GM12865 (cell line): ENCODE measurements at regions not wholly inside any gene's neighbourhood (a gene's known extent, or its start where the extent isn't known, plus 50 kb on each side); places are given as distances from the start of the nearest gene placed in this dataset.
"Not testable (repeated sequence)": the region's sequence is repeated elsewhere in the genome, so short reads cannot be mapped to it uniquely, and the experiment has no call there.

Experiments
- DNase-seq: peaks from one replicate; pipeline ENCODE4 v3.0.0; 2010; ENCODE audit warnings: low read depth
- H3K4me3 ChIP-seq: 2 replicates; pipeline ENCODE4 v1.5.1; 2011; ENCODE audit warnings: mild to moderate bottlenecking, low read depth, low read length, control low read depth
- CTCF ChIP-seq: IDR thresholded peaks from 2 replicates; pipeline ENCODE4 v1.5.1; 2011; ENCODE audit warnings: low read length, control low read depth, low read depth, inconsistent platforms; ENCODE audit not compliant: insufficient read depth; ENCODE audit errors: missing control alignments

- no peak for DNase-seq
- no peak for TF ChIP-seq CTCF
- no peak overlapping the region for H3K4me3 ChIP-seq
Observed at GRCh38 chr12:47491516-47492305, 214.1 kb downstream of the RPAP3 start.

- TF ChIP-seq CTCF = no peak
Observed at GRCh38 chr12:47488888-47489287, 216.9 kb downstream of the RPAP3 start.

GRCh38 chr12:47481041-47481440 lies 224.8 kb downstream of the RPAP3 start:
- no peak for DNase-seq
- no peak overlapping the region for H3K4me3 ChIP-seq
- TF ChIP-seq CTCF = no peak

More at GRCh38 chr12:47488888-47489287, 216.9 kb downstream of the RPAP3 start:
- no peak for DNase-seq
- H3K4me3 ChIP-seq = no peak overlapping the region

- no peak for DNase-seq
- no peak for TF ChIP-seq CTCF
- H3K4me3 ChIP-seq = no peak overlapping the region
Observed at GRCh38 chr12:47478426-47478825, 227.4 kb downstream of the RPAP3 start.

GRCh38 chr12:47473091-47473490 lies 232.7 kb downstream of the RPAP3 start:
- H3K4me3 ChIP-seq = no peak overlapping the region
- DNase-seq = no peak
- no peak for TF ChIP-seq CTCF

GRCh38 chr12:47470349-47470748 lies 235.5 kb downstream of the RPAP3 start:
- not testable (repeated sequence) for H3K4me3 ChIP-seq

GRCh38 chr12:47463918-47464317 lies 241.9 kb downstream of the RPAP3 start:
- not testable (repeated sequence) for DNase-seq, H3K4me3 ChIP-seq

More at GRCh38 chr12:47470349-47470748, 235.5 kb downstream of the RPAP3 start:
- not testable (repeated sequence) for DNase-seq

- no peak for TF ChIP-seq CTCF
- no peak for DNase-seq
- H3K4me3 ChIP-seq = no peak overlapping the region
Observed at GRCh38 chr12:47458279-47458678, 247.6 kb downstream of the RPAP3 start.
